ENCODE measurements at regions not wholly inside any gene's neighbourhood (a gene's known extent, or its start where the extent isn't known, plus 50 kb on each side); places are given as distances from the start of the nearest gene placed in this dataset.
"Not testable (repeated sequence)": the region's sequence is repeated elsewhere in the genome, so short reads cannot be mapped to it uniquely, and the experiment has no call there.

GRCh38 chr1:99062192-99062591 lies 57.5 kb upstream of the PLPPR5 start:
- DNase-seq (ENCODE audit: low read depth): no peak

- no peak for DNase-seq (ENCODE audit: low read depth)
These were observed 64.5 kb upstream of the PLPPR5 start for GRCh38 chr1:99069146-99069545.

- DNase-seq (ENCODE audit: low read depth): not testable (repeated sequence)
These were observed 73.9 kb upstream of the PLPPR5 start for GRCh38 chr1:99078529-99078928.

GRCh38 chr1:99082366-99082765 lies 77.7 kb upstream of the PLPPR5 start:
- DNase-seq (ENCODE audit: low read depth): no peak

GRCh38 chr1:99083338-99083737 lies 78.7 kb upstream of the PLPPR5 start:
- DNase-seq (ENCODE audit: low read depth): no peak

- no peak for DNase-seq (ENCODE audit: low read depth)
These were observed 79.9 kb upstream of the PLPPR5 start for GRCh38 chr1:99084562-99084961.

- DNase-seq (ENCODE audit: low read depth): no peak
These were observed 81.4 kb upstream of the PLPPR5 start for GRCh38 chr1:99086057-99086456.

- DNase-seq (ENCODE audit: low read depth): no peak
These were observed 93.9 kb upstream of the PLPPR5 start for GRCh38 chr1:99098589-99098988.

GRCh38 chr1:99106274-99106673 lies 101.6 kb upstream of the PLPPR5 start:
- DNase-seq (ENCODE audit: low read depth): no peak

GRCh38 chr1:99107680-99108079 lies 103.0 kb upstream of the PLPPR5 start:
- DNase-seq (ENCODE audit: low read depth): no peak

GRCh38 chr1:99110140-99111041 lies 105.7 kb upstream of the PLPPR5 start:
- DNase-seq (ENCODE audit: low read depth): no peak

GRCh38 chr1:99115231-99115630 lies 110.6 kb upstream of the PLPPR5 start:
- DNase-seq (ENCODE audit: low read depth): no peak

- no peak for DNase-seq (ENCODE audit: low read depth)
These were observed 114.5 kb upstream of the PLPPR5 start for GRCh38 chr1:99119188-99119587.

GRCh38 chr1:99122039-99122438 lies 117.4 kb upstream of the PLPPR5 start:
- DNase-seq (ENCODE audit: low read depth): no peak

- DNase-seq (ENCODE audit: low read depth): no peak
These were observed 119.3 kb upstream of the PLPPR5 start for GRCh38 chr1:99123936-99124335.

- DNase-seq (ENCODE audit: low read depth): no peak
These were observed 126.9 kb upstream of the PLPPR5 start for GRCh38 chr1:99131546-99131945.

GRCh38 chr1:99133756-99134500 lies 129.3 kb upstream of the PLPPR5 start:
- no peak for DNase-seq (ENCODE audit: low read depth)

GRCh38 chr1:99137554-99138206 lies 126.6 kb upstream of the PLPPR4 start:
- DNase-seq (ENCODE audit: low read depth): no peak

- DNase-seq (ENCODE audit: low read depth): no peak
These were observed 124.4 kb upstream of the PLPPR4 start for GRCh38 chr1:99139876-99140275.

- DNase-seq (ENCODE audit: low read depth): no peak
These were observed 118.0 kb upstream of the PLPPR4 start for GRCh38 chr1:99146129-99146848.

- DNase-seq (ENCODE audit: low read depth): no peak
These were observed 114.3 kb upstream of the PLPPR4 start for GRCh38 chr1:99149952-99150351.

GRCh38 chr1:99152132-99152531 lies 112.2 kb upstream of the PLPPR4 start:
- no peak for DNase-seq (ENCODE audit: low read depth)

All from activated T-helper 9 cell treated with anti-CD3 and anti-CD28 coated beads, Interleukin-2, amount 50 U/mL, for 16 hours (primary cell).